NCI-H345 (cell line): ENCODE measurements at regions not wholly inside any gene's neighbourhood (a gene's known extent, or its start where the extent isn't known, plus 50 kb on each side); places are given as distances from the start of the nearest gene placed in this dataset.
"Not testable (repeated sequence)": the region's sequence is repeated elsewhere in the genome, so short reads cannot be mapped to it uniquely, and the experiment has no call there.

Source experiments
- DNase-seq: peaks from one replicate; lab custom pipeline; 2025; lab: John Stamatoyannopoulos, UW

DNA sequence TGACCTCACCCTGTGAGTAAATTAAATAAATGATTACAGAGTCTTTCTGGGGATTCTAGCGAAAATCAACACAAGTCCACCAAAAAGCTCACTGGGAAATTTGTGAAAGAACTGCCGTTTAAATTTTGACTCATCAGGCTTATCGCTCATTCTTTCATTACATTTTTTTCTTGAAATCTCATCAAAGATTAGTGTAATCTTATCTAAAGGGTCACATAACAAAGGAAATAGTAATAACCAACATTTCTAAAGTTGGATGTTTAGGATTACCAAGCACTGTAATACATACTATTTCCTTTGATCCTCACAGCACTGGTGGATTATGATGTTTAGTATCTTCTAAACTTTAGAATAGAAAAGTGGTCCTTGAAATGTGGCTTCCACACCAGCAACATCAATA is 111.1 kb upstream of the CBLB start:
- DNase-seq = no peak

DNA sequence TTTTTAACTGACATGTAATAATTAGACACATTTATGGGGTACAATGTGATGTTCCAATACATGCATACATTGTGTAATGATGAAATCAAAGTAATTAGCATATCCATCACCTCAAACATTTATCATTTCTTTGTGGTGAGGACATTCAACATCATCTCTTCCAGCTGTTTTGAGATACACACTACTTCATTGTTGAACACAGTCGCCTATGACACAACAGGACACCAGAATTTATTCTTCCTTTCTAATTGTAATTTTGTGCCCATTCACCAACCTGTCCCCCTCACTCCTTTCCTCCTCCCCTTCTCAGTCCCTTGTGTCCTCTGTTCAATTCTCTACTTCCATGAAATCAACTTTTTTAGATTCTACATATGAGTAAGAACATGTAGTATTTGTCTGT is 113.4 kb upstream of the CBLB start:
- DNase-seq = no peak

DNA sequence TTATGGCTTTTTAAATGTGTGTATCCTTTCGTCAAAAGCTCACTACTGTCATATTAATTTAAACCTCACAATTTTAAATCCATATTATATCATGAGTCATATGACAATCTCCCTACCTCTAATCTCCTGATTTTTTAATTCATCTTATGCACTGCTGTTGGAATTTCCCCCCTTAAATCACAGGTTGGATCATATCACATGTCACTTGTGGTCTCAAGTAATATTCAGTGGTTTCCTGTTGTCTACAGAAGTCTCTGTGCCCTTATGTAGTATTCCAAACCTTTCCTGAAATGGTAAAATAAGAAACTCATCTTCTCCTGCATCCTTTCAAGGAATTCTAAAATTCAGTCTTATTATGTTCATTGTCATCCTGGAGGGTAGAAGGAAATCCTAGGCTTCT is 116.0 kb upstream of the CBLB start:
- no peak for DNase-seq

DNA sequence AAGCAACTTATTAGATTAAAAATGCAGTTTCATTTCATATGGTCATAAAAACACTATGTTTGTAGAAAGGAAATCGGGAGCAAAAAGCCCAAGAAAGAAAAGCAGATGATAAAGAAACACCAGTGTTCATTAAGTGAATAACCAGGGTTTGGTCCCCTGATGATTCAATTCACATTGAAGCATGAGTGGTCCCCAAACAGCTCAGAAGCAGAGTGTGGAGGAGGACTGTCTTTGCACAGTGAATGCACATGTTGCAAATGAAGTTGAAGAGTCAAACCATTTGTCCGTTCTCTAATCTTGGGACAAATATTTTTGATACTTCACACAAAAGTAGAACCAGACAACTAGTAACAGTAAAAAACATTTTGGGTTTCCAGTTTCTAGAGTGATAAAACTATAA is 117.5 kb upstream of the CBLB start:
- not testable (repeated sequence) for DNase-seq

DNA sequence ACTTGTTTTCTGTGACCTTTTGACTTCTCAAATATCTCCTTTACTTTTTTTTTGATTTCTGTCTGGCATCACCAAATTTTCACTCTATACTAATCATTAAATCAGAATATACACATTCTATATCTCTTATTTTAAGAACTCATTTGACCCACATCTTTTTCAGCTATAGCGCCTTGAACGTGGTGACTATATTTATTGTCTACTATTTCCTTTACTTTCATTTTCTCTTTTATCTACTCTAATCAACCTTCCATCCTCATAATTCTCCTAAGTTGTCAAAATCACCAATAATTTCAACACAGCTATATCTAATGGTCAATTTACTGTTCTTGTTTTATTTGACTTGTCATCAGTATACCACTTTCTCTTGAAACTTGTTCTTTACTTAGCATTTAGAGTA is 119.0 kb upstream of the CBLB start:
- no peak for DNase-seq

DNA sequence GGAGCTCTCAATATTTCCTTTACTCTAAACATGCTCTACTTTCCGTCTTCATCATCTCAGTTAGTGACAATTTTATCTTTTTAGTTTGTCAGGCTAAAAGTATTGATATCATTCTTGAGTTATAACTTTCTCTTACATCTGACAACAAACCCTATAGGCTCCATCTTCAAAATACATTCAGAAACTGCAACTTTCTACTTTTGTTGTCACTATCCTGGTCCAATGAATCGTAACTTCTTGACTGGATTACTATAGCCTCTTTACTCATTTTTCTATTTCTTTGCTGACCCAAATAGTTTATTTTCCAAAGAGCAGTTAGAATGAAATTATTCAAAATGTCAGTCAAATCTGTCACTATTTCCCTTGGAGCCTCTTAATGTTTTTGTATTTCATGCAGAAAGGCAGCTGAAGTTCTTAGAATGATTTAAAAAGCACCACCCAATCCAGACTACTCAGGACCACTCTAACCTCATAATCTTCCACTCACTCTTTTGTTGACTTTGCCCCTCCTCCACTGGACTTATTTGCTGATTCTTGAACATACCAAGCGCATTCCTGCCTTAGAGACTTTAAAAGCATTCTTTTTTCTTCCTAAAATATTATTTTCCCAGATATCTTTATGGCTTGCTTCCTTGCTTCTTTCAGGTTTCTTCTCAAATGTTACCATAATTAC is 119.9 kb upstream of the CBLB start:
- no peak for DNase-seq

DNA sequence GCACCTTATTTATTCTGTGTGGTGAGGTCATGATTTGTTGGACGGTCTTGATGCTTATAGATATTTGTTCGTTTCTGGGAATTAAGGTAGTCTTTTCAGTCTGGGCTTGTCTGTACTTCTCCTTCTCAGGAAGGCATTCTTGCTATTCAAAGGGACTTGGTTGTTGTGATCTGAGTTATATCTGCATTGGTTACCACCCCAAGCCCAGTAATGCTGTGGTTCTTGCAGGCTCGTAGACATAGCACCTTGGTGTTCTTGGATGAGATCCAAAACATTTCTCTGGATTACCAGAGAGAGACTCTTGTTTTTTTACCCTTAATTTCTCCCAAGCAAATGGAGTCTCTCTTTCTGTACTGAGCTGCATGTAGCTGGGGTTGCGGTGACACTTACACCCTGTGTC is 128.0 kb upstream of the CBLB start:
- DNase-seq = no peak

DNA sequence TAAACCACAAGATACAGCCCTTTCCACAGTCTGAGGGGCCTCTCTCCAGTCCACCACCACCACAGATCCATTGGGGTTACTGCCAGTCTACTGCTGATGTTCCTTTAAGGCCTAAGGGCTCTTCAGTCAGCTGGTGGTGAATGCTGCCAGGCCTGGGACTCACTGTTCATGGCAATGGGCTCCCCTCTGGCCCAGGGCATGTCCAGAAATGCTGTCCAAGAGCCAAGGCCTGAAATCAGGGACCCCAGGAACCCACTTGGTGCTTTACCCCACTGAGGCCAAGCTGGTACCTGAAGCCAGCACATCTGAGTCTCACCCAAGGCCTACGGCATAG is 128.6 kb upstream of the CBLB start:
- no peak for DNase-seq

DNA sequence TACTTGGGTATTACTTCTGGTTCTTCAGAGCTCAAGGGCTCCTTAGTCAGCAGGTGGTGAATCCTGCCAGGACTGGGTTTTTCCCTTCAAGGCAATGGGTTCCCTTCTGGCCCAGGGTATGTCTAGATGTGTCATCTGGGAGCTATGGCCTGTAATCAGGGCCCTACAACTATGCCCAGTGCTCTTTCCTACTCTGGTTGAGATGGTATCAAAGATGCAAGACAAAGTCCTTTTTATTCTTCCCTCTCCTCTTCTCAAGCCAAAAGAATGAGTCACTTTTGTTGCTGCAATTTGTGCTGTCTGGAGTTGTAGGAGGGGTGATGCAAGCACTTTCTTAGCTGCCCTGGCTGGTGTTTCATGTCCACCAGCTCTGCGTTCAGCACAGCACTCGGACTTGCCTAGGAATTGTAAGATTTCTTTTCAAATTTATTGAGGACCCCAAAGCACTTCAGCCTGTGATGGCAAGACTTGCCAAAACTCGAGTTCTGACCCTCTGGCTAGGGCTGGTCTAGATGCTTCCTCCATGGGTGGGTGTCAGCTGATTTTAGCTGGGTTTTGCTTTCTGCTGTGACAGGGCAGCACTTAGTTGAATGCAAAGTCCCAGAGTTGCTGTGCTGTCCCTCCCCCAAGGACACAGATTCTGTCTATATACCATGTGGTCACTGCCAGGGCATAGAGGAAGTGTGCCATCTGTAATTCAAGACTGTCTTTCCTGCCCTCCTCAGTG is 129.2 kb upstream of the CBLB start:
- no peak for DNase-seq

DNA sequence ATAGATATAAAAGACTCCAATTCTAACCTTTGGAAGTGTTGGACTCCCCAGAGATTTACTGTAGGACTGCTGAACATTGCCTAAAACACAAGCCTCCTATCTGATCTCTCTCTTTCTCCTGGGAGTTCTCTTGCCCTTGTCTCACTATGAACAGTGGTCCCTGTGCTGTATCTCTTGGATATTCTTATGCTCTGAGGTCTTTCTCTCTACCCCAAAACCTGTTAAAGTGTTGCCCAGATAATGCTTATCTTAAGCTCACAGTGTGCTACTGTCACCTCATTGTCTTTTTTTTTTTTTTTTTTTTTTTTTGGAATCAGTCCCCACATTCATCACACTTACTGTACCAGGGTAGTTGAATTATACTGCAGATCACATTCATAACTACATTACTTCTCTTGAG is 131.0 kb upstream of the CBLB start:
- DNase-seq = no peak

DNA sequence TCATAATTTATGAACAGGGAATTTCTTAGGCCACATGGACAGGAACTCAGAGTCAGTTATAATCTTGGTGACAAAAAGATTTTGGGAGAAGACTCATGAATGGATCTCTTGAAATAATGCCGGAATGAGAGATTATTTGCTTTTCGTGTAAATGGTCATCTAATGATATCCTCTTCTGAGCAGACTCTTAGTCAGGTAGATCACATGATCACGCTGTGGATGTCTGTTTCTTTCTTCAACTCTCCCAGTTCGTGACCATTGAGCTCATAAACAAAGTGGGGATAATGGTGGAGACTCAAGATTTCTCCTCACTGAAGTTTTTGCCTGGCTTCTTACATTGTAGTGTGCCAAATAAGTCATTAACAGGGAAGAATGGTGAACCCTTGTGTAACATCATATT is 133.1 kb upstream of the CBLB start:
- no peak for DNase-seq

DNA sequence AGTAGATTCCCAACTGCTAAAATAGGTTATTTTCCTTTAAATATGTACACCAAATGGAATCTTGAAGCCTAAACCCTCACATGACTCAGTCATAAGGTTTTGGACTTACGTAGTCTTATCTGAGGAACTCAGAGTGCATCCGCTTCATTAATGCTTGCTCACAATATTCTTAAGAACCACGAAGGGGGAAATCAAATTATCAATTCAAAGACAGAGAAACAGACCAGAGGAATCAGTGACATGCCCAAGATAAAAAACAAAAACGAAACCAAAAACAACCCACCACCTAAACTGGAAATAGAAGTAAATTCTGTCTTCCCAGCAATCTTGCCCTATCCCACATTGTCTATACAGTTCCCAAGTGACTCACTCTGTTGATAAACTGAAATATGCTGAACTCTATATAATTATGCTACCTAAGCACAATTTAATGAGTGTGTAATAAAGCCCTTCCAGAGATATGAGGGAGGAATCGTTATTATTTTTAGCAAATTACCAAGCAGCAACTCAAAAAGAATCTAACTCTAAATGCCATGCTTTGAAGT is 135.4 kb upstream of the CBLB start:
- no peak for DNase-seq

DNA sequence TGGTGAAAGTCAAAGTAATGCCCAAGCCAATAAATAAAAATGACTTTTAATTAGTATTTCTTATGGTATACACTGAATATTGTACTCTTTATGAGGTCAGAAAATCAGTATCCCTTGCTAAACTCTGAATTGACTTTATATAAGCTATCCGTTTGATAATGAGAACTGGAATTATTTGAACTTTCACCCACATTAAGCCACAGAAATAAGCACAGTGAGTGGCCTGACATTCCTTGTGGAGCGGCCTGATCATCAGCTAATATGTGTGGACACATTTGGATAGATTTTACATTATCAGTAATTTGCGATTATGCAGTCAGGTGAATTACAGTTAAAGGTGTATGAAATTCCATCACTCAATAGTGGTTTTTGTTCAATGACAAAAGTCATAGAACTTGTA is 136.0 kb upstream of the CBLB start:
- DNase-seq = no peak

DNA sequence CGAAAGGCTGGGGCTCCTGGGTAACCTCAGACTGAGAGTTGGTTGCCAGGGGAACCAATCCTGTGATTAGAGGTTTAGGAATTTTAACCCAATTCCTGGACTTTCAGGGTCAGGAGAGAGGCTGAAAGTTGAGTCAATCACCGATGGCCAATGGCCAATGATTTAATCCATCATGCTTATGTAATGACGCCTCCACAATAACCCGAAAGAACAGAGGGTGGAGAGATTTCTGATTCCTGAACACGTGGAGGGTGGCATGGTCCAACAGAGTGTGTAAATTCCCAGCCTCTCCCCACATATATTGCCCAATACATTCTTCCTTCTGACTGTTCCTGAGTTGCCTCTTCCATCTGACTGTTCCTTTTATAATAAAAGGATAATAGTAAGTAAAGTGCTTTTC is 137.2 kb upstream of the CBLB start:
- no peak for DNase-seq

DNA sequence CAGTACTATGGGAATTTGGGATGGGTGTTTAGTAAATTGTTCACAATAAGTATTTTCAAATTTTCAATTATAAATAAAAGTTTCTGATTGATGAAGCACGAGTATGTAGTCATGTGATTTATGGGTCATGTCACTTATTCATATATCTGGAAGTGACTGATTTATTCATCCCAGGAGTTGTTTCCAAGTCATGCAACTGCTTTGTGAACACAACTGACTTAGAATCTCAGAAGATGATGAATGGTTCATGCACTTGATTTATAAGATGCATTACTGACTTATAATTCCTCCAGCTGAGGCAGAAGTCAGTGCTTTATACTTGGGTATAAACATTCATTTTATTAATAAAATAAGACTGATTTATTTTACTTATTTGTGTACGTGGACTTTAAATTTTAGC is 137.8 kb upstream of the CBLB start:
- DNase-seq = no peak

DNA sequence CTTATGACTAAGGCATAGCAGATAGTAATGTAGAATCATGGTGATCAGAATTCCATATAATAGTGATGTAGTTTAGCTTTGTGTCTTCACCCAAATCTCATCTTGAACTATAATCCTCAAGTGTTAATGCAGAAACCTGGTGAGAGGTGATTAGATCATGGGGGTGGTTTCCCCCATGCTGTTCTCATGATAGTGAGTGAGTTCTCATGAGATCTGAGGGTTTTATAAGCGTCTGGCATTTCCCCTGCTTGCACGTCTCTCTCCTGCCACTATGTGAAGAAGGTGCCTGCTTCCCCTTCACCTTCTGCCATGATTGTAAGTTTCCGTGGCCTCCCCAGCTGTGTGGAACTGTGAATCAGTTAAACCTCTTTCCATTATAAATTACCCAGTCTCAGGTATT is 138.7 kb upstream of the CBLB start:
- DNase-seq = no peak

DNA sequence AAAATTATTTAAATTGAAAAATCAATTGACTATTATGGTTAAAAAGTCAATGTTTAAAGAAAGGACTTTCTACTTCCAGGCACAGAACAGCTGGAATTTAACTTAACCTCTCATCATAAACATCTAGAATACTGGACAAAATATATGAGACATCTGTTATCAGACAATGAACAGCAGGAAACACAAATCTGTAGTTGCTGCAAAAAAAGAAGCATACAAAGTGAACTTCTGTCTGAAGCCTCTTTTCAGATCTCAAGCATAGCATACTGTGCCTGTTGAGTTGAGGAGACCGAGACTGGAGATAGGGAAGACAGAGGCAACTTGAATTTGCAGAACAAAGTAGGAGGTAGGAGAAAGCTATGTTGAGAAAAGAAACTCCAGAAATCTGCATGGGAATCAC is 140.0 kb upstream of the CBLB start:
- DNase-seq = no peak

DNA sequence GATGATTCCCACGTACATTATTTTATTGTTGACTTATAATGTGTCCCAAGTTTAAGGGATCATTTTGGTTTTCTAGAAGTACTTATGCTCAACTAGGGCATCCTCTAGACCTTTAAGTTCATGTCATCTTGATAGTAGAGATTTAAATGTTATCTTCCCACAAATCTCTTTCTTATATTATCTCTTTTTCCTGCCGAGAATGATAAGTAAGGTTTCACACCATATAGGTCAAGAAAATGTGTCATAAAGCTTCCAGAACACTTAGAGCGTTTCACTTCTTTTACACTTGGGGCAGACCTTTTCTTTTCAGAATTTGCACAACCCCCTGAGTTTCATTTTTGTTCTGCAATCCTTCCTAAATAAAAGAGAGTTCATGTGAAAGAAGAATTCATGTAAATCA is 142.0 kb upstream of the CBLB start:
- no peak for DNase-seq

DNA sequence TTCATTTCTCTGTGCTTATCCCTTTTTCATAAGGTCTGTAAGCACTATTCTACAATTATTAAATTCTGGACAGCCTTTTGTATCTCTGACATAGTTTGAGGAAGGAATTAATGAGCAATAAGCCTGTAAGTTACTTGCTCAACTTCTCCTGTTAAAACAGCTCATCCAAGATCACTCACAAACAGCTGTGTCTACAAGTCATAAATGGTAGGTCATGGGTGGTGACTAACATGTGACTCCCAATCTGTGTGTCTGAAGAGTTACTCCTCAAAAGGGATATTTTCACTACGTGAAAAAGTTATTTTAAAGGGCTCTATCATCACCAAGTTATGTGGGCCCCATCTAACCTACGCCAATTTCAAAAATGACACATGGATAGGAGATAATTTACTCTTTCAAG is 145.2 kb upstream of the CBLB start:
- no peak for DNase-seq

DNA sequence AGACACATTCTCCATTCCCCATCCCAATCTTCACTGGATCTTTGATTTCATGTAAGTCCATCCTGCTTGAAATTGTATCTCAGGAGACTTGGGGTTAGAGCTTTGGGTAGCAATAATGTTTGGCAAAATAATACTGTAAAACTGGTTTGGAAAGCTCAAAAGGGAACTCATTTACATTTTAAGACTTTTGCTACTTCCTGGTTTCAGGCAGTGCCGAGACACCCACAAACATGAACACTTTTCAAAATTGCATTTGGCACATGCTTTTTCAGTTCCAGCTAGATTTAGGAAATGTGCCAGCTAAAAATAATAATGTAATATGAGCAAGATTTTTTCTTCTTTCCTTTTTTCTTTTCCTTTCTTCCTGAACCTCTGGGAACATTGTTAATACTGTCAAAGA is 145.7 kb upstream of the CBLB start:
- no peak for DNase-seq

DNA sequence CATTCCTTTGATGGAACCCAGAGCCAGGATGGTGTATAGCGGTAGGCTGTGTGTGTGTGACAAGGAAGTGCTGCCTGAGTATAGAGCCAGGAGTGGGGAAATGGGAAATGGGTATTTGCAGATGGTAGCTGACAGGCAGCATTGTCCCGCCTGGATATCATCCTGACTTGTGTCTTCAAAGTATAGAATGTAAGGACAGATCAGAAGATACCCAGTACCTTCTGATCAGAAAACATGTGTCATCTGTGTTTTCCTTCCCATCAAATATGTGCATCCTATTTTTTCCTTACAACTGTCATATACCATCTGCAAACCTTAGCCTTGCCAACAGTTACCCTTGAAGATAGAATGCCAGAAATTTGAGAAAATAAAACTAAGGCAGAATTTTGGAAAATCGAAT is 146.2 kb upstream of the CBLB start:
- no peak for DNase-seq

DNA sequence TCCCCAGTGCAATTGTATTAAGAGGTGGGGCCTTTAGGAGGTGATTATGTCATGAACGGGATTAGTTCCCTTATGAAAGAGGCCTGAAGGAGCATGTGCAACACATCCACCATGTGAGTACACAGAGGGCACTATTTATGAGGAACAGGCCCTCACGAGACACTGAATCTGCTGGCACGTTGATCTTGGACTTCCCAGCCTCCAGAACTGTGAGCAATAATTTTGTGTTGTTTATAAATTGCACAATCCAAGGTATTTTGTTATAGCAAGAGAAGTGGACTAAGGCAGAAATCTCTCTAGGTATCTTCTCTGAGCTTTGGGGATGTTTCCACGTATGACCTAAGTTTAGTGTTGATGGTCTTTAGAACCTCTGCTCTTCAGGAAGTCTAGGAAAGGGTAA is 149.3 kb upstream of the CBLB start:
- DNase-seq = no peak

DNA sequence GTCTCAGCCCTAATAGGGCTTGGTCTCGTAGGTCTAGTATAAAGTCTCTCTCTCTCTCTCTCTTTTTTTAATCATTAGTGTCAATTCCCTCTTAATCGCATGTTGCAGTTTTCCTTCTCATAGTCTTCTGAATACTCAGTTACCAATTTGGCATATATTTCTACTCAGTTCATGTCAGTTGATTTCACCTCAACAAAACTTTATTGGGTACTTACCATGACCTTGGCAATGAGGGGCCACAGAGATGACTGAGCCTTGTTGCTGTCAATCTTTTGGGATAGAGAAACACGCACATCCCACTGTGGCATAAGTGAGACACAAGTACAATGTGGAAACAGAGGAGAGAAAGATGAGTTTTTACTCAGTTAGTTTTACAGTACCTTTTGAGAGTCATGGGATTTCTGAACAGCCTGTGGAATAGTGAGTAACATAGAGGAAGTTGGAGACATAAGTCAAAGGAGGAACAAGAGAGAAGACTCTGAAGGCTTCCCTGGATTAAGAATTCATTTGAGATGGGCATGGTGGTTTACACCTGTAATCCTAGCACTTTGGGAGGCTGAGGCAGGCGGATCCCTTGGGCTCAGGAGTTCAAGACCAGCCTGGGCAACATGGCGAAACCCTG is 150.2 kb upstream of the CBLB start:
- DNase-seq = no peak

DNA sequence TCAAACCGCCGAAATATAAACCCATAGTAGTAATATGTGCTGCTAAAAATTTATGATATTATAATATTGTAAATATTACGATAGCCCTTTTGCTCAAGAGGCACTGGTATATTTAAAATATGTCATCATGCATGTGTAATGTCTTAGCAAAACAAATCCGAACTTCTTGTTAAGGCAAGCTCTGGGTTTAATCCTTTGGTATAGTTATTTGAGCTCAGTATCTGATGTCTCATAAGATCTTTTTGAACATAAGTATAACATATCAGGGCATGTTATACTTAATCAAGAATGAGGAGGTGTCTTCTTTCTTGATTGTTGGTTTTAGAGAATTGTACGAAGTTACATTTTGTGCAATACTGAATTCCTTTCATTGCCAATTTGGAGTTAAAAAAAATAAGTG is 154.1 kb upstream of the CBLB start:
- no peak for DNase-seq
